SK-N-MC (cell line): ENCODE measurements at regions not wholly inside any gene's neighbourhood (a gene's known extent, or its start where the extent isn't known, plus 50 kb on each side); places are given as distances from the start of the nearest gene placed in this dataset.

Experiments
- DNase-seq: peaks from one replicate; pipeline ENCODE4 v3.0.0-alpha.2; 2011; ENCODE audit warnings: low read depth, low spot score
- H3K27ac ChIP-seq: fragments of 200-600 bp; sonication (generic); 2 replicates; pipeline ENCODE4 v1.5.1; 2016; ENCODE audit warnings: mixed run types
- H3K36me3 ChIP-seq: fragments of 200-600 bp; sonication (generic); 2 replicates; pipeline ENCODE4 v1.6.1; 2017; ENCODE audit warnings: antibody characterized with exemption, low read length, mixed read lengths; ENCODE audit not compliant: insufficient read depth
- H3K4me3 ChIP-seq: fragments of 200-600 bp; sonication (generic); 2 replicates; pipeline ENCODE4 v1.5.1; 2016
- H3K9ac ChIP-seq: fragments of 200-600 bp; sonication (generic); 2 replicates; pipeline ENCODE4 v1.8.0; 2017; ENCODE audit warnings: mixed run types, mixed read lengths; ENCODE audit not compliant: insufficient read length
- H3K9me3 ChIP-seq: fragments of 200-600 bp; sonication (generic); 2 replicates; pipeline ENCODE4 v1.6.1; 2017; ENCODE audit warnings: low read depth, mild to moderate bottlenecking, antibody characterized with exemption, low read length, moderate library complexity, mixed read lengths
- EZH2 ChIP-seq: fragments of 200-600 bp; sonication (generic); IDR thresholded peaks from one replicate; pipeline ENCODE4 v1.6.1; 2017; ENCODE audit warnings: antibody characterized with exemption
- FOXP2 ChIP-seq: optimal IDR thresholded peaks from 2 replicates; pipeline ENCODE3; 2011; ENCODE audit warnings: mild to moderate bottlenecking, moderate library complexity; ENCODE audit not compliant: insufficient read depth; ENCODE audit errors: extremely low read length, control extremely low read depth
- POLR2AphosphoS5 ChIP-seq: IDR thresholded peaks from 2 replicates; pipeline ENCODE4 v1.6.1; 2012; ENCODE audit warnings: mild to moderate bottlenecking, low read depth, low read length, borderline replicate concordance

- no peak for DNase-seq
- no peaks in the 10 kb centered on the region for H3K9me3 ChIP-seq
- TF ChIP-seq POLR2AphosphoS5 (no peak), FOXP2 (no peak), EZH2 (no peak)
- no peak overlapping the region for H3K4me3 ChIP-seq
- no peaks in the 10 kb centered on the region for H3K36me3 ChIP-seq
- no peak overlapping the region for H3K9ac ChIP-seq
- H3K27ac ChIP-seq = no peak overlapping the region
These were observed 74.7 kb upstream of the KCNJ3 start for GRCh38 chr2:154623819-154624218.

DNA sequence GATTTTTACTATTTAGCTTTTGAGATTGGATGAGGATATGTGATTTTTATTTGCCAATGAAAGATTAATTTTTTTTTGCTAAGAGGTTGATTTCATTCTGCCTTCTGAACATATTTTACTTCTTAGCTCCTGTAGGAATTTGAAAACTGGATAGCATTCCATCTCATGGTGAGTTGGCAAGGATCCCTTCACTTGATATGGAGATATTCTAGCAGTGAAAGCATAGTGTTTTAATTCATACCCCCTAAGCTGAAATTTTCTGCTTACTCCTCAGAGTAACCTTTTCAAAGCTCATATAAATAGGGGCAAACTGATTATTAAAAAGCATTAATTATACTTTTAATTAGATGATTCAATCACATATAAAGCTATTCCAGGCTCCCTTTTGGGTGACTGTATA lies 61.0 kb upstream of the KCNJ3 start:
- TF ChIP-seq POLR2AphosphoS5 (no peak), EZH2 (no peak), FOXP2 (no peak)
- Histone ChIP-seq H3K9ac (no peak overlapping the region), H3K27ac (no peak overlapping the region), H3K9me3 (no peaks in the 10 kb centered on the region), H3K36me3 (no peaks in the 10 kb centered on the region), H3K4me3 (no peak overlapping the region)
- DNase-seq = no peak

DNA sequence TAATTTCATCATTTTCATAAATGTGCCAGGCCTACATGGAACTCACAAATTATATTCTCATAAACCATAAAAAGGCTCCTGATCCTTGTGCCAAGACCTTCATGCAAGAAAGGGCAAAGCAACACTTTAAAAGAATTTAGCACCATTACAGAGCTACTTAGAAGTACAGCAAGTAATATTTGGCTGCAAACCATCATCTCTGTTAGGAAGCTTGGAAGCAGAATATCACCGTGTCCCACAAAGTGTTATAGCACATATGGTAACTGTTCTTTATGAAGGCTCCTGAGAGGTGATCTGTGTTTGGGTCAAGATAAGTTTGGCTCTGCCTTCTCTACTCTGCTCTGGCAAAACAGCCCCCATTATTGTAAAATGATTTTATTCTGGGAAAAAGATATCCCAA lies 59.7 kb upstream of the KCNJ3 start:
- Histone ChIP-seq H3K9me3 (no peaks in the 10 kb centered on the region), H3K4me3 (no peak overlapping the region), H3K27ac (no peak overlapping the region), H3K36me3 (no peaks in the 10 kb centered on the region), H3K9ac (no peak overlapping the region)
- TF ChIP-seq EZH2 (no peak), FOXP2 (no peak), POLR2AphosphoS5 (no peak)
- no peak for DNase-seq

DNA sequence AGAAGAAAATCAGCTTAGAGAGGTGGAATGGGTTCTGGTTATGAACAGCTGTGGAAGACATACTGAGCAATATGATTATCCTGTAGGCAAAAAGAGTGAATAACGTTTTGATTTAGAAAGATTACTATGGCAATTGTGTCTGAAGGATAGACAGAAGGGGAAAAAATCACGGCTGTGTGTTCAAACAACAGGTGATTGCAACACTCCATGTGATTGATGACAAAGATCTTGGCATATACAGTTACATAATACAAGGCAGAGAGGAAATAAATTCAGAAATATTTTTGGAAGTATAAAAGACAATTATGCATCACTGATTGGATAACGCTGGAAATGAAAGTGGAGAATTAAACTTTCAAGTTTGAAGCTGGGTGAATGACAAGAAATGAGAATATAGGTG lies 58.5 kb upstream of the KCNJ3 start:
- TF ChIP-seq EZH2 (no peak), FOXP2 (no peak), POLR2AphosphoS5 (no peak)
- no peaks in the 10 kb centered on the region for H3K36me3 ChIP-seq

More for the DNA sequence above, 58.5 kb upstream of the KCNJ3 start:
- no peak overlapping the region for H3K9ac ChIP-seq
- no peaks in the 10 kb centered on the region for H3K9me3 ChIP-seq
- H3K4me3 ChIP-seq = no peak overlapping the region
- DNase-seq = no peak
- no peak overlapping the region for H3K27ac ChIP-seq
